WTC11 (cell line): ENCODE measurements at regions not wholly inside any gene's neighbourhood (a gene's known extent, or its start where the extent isn't known, plus 50 kb on each side); places are given as distances from the start of the nearest gene placed in this dataset.

ENCODE experiments used
- CBFB ChIP-seq: sonication (generic); formaldehyde crosslinking; IDR thresholded peaks from 2 replicates; pipeline ENCODE4 v1.8.1; 2022; ENCODE audit warnings: mild to moderate bottlenecking, low read depth, missing genetic modification reagents
- FOXK1 ChIP-seq: sonication (generic); formaldehyde crosslinking; IDR thresholded peaks from 2 replicates; pipeline ENCODE4 v1.8.0; 2022; ENCODE audit warnings: mild to moderate bottlenecking, moderate library complexity, missing genetic modification reagents
- FOXP4 ChIP-seq: sonication (generic); formaldehyde crosslinking; IDR thresholded peaks from 2 replicates; pipeline ENCODE4 v1.8.0; 2022; ENCODE audit warnings: mild to moderate bottlenecking, missing genetic modification reagents
- NR2C2 ChIP-seq: sonication (generic); formaldehyde crosslinking; IDR thresholded peaks from 2 replicates; pipeline ENCODE4 v1.8.0; 2022; ENCODE audit warnings: mild to moderate bottlenecking, missing genetic modification reagents
- SP1 ChIP-seq: sonication (generic); formaldehyde crosslinking; conservative IDR thresholded peaks from 2 replicates; pipeline ENCODE4 v1.8.1; 2022; ENCODE audit warnings: missing genetic modification reagents
- TEAD4 ChIP-seq: sonication (generic); formaldehyde crosslinking; IDR thresholded peaks from 2 replicates; pipeline ENCODE4 v1.8.0; 2022; ENCODE audit warnings: mild to moderate bottlenecking, missing genetic modification reagents
- TF ChIP-seq, protein P1 (sequence below): fragments of 200-600 bp; IDR thresholded peaks from 2 replicates; pipeline ENCODE4 v1.8.0; 2022; ENCODE audit warnings: antibody characterized with exemption

GRCh38 chrX:109077788-109078187, 341.4 kb upstream of the IRS4 start:
- TF ChIP-seq, protein P1, sequence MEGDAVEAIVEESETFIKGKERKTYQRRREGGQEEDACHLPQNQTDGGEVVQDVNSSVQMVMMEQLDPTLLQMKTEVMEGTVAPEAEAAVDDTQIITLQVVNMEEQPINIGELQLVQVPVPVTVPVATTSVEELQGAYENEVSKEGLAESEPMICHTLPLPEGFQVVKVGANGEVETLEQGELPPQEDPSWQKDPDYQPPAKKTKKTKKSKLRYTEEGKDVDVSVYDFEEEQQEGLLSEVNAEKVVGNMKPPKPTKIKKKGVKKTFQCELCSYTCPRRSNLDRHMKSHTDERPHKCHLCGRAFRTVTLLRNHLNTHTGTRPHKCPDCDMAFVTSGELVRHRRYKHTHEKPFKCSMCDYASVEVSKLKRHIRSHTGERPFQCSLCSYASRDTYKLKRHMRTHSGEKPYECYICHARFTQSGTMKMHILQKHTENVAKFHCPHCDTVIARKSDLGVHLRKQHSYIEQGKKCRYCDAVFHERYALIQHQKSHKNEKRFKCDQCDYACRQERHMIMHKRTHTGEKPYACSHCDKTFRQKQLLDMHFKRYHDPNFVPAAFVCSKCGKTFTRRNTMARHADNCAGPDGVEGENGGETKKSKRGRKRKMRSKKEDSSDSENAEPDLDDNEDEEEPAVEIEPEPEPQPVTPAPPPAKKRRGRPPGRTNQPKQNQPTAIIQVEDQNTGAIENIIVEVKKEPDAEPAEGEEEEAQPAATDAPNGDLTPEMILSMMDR, result no peak
- TF ChIP-seq CBFB (CRISPR knock-in tag), result no peak
- TF ChIP-seq FOXK1 (CRISPR knock-in tag), result no peak
- no peak for TF ChIP-seq NR2C2 (CRISPR knock-in tag)
- no peak for TF ChIP-seq TEAD4 (CRISPR knock-in tag)
- no peak for TF ChIP-seq FOXP4 (CRISPR knock-in tag)
- no peak for TF ChIP-seq SP1
